ENCODE measurements at regions not wholly inside any gene's neighbourhood (a gene's known extent, or its start where the extent isn't known, plus 50 kb on each side); places are given as distances from the start of the nearest gene placed in this dataset.

DNA sequence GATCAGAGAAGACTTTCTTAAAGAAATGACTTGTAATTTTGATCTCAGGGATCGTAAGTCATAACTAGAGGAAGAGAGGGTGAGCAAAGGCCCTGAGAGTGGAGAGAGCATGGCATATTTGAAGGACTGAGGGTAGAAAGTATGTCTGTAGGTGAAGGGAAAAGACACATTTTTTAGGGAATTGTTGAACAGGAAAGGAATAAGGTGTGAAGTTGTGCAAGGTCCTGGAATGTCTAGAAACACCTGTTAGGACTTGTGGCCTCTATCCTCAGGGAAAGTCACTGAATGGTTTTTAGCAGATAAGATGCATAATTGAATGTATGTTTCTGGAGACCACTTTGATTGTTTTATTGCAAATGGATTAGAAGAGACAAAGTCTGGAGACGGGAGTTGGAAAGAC is 62.5 kb upstream of the ACTR3 start:
- TF ChIP-seq POLR2AphosphoS5 (IDR thresholded peaks at IDR 0.05; ENCODE audit: low read depth, low read length): no peak
- no peak for TF ChIP-seq RAD21 (IDR thresholded peaks at IDR 0.05; ENCODE audit: low read length)
- TF ChIP-seq, protein P1, sequence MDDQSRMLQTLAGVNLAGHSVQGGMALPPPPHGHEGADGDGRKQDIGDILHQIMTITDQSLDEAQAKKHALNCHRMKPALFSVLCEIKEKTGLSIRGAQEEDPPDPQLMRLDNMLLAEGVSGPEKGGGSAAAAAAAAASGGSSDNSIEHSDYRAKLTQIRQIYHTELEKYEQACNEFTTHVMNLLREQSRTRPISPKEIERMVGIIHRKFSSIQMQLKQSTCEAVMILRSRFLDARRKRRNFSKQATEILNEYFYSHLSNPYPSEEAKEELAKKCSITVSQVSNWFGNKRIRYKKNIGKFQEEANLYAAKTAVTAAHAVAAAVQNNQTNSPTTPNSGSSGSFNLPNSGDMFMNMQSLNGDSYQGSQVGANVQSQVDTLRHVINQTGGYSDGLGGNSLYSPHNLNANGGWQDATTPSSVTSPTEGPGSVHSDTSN (IDR thresholded peaks at IDR 0.05): no peak
- TF ChIP-seq, protein P2, sequence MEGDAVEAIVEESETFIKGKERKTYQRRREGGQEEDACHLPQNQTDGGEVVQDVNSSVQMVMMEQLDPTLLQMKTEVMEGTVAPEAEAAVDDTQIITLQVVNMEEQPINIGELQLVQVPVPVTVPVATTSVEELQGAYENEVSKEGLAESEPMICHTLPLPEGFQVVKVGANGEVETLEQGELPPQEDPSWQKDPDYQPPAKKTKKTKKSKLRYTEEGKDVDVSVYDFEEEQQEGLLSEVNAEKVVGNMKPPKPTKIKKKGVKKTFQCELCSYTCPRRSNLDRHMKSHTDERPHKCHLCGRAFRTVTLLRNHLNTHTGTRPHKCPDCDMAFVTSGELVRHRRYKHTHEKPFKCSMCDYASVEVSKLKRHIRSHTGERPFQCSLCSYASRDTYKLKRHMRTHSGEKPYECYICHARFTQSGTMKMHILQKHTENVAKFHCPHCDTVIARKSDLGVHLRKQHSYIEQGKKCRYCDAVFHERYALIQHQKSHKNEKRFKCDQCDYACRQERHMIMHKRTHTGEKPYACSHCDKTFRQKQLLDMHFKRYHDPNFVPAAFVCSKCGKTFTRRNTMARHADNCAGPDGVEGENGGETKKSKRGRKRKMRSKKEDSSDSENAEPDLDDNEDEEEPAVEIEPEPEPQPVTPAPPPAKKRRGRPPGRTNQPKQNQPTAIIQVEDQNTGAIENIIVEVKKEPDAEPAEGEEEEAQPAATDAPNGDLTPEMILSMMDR (IDR thresholded peaks at IDR 0.05): no peak
- TF ChIP-seq, protein P3, sequence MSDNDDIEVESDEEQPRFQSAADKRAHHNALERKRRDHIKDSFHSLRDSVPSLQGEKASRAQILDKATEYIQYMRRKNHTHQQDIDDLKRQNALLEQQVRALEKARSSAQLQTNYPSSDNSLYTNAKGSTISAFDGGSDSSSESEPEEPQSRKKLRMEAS (IDR thresholded peaks at IDR 0.05; ENCODE audit: low read depth): no peak
- TF ChIP-seq MEF2A (IDR thresholded peaks at IDR 0.05; ENCODE audit: borderline replicate concordance, low read depth): no peak
- no peak for TF ChIP-seq TAF1 (IDR thresholded peaks at IDR 0.05; ENCODE audit: borderline replicate concordance, low read depth, low read length)
- TF ChIP-seq RCOR1 (IDR thresholded peaks at IDR 0.05; ENCODE audit: low read length): no peak
- TF ChIP-seq YY1 (IDR thresholded peaks at IDR 0.05; ENCODE audit: low read depth): no peak
